GM18861 (cell line): ENCODE measurements at regions not wholly inside any gene's neighbourhood (a gene's known extent, or its start where the extent isn't known, plus 50 kb on each side); places are given as distances from the start of the nearest gene placed in this dataset.

Source experiments
- ATAC-seq: cut with Tn5 transposase; IDR thresholded peaks from one replicate; pipeline ENCODE4 v1.9.1; 2021; ENCODE audit not compliant: unreplicated experiment

- ATAC-seq: no peak
These were observed 285.7 kb upstream of the RTL1 start for GRCh38 chr14:101189266-101189665.

GRCh38 chr14:101189962-101190560, 286.5 kb upstream of the RTL1 start:
- no peak for ATAC-seq

- ATAC-seq: no peak
These were observed 287.7 kb upstream of the RTL1 start for GRCh38 chr14:101191101-101191720.

GRCh38 chr14:101191721-101192660, 288.5 kb upstream of the RTL1 start:
- no peak for ATAC-seq

- ATAC-seq: no peak
These were observed 289.1 kb upstream of the RTL1 start for GRCh38 chr14:101192661-101193000.

GRCh38 chr14:101193106-101193844, 289.8 kb upstream of the RTL1 start:
- ATAC-seq: no peak

GRCh38 chr14:101193845-101194372, 290.4 kb upstream of the RTL1 start:
- ATAC-seq: no peak

GRCh38 chr14:101194373-101195308, 291.1 kb upstream of the RTL1 start:
- no peak for ATAC-seq

- ATAC-seq: no peak
These were observed 291.9 kb upstream of the RTL1 start for GRCh38 chr14:101195309-101195901.

GRCh38 chr14:101196051-101196712, 292.7 kb upstream of the RTL1 start:
- ATAC-seq: no peak

- ATAC-seq: no peak
These were observed 293.5 kb upstream of the RTL1 start for GRCh38 chr14:101196795-101197590.

- no peak for ATAC-seq
These were observed 294.3 kb upstream of the RTL1 start for GRCh38 chr14:101197595-101198397.

GRCh38 chr14:101198398-101199027, 295.0 kb upstream of the RTL1 start:
- ATAC-seq: no peak

GRCh38 chr14:101199028-101199770, 295.7 kb upstream of the RTL1 start:
- no peak for ATAC-seq

GRCh38 chr14:101200008-101200649, 296.6 kb upstream of the RTL1 start:
- no peak for ATAC-seq
